Sigmoid colon (tissue), 3 donors: ENCODE measurements at regions not wholly inside any gene's neighbourhood (a gene's known extent, or its start where the extent isn't known, plus 50 kb on each side); places are given as distances from the start of the nearest gene placed in this dataset.

Experiments
- POLR2A ChIP-seq, 2 donors: fragments of 450-650 bp; IDR thresholded peaks; one replicate each; pipeline ENCODE4 v1.6.1; 2016; ENCODE audit warnings: antibody characterized with exemption in 2 of 2, mild to moderate bottlenecking in 2 of 2, moderate library complexity in 2 of 2
- TF ChIP-seq, protein P1 (sequence below), 4 experiments: fragments of 450-650 bp in 3 of 4; fragments of 200-600 bp in 1 of 4; IDR thresholded peaks; one replicate each; pipeline ENCODE4 v1.5.1; 2016 to 2019; ENCODE audit warnings: antibody characterized with exemption in 4 of 4, mild to moderate bottlenecking in 3 of 4, moderate library complexity in 2 of 4

DNA sequence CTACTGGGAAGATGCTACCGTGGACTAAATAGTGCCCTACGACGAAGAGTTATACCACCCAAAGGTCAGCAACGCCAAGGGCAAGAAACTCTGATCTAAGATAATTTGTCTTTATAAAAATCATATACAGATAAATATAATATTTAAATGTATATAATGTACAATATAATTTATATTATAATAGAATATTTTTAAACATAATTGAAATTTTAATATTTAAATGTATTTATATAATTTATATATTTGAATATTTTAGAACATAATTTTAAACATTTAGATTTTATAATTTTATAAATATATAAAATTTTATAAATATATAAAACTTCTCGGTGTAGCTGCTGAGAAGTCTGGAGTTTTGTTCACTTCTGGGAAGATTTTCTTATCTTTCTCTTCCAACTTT, 209.2 kb downstream of the FOXL1 start:
- TF ChIP-seq, protein P1, sequence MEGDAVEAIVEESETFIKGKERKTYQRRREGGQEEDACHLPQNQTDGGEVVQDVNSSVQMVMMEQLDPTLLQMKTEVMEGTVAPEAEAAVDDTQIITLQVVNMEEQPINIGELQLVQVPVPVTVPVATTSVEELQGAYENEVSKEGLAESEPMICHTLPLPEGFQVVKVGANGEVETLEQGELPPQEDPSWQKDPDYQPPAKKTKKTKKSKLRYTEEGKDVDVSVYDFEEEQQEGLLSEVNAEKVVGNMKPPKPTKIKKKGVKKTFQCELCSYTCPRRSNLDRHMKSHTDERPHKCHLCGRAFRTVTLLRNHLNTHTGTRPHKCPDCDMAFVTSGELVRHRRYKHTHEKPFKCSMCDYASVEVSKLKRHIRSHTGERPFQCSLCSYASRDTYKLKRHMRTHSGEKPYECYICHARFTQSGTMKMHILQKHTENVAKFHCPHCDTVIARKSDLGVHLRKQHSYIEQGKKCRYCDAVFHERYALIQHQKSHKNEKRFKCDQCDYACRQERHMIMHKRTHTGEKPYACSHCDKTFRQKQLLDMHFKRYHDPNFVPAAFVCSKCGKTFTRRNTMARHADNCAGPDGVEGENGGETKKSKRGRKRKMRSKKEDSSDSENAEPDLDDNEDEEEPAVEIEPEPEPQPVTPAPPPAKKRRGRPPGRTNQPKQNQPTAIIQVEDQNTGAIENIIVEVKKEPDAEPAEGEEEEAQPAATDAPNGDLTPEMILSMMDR (IDR thresholded peaks at IDR 0.05), result no peak
- no peak for TF ChIP-seq POLR2A (IDR thresholded peaks at IDR 0.05)
